ENCODE measurements at regions not wholly inside any gene's neighbourhood (a gene's known extent, or its start where the extent isn't known, plus 50 kb on each side); places are given as distances from the start of the nearest gene placed in this dataset.

- Mint-ChIP-seq H3K27me3 (ENCODE audit: low read depth) (no peaks in the 10 kb centered on the region), H3K4me3 (no peak overlapping the region), H3K9me3 (no peaks in the 10 kb centered on the region), H3K36me3 (ENCODE audit: insufficient read depth) (no peaks in the 10 kb centered on the region), H3K4me1 (ENCODE audit: low read depth) (no peaks in the 10 kb centered on the region)
- ATAC-seq (no peak), DNase-seq (no peak)
Observed at GRCh38 chr3:72247645-72248388, 462.9 kb upstream of the PROK2 start.

GRCh38 chr3:72247126-72247525 is 462.2 kb upstream of the PROK2 start:
- H3K36me3 Mint-ChIP-seq (ENCODE audit: insufficient read depth) = no peaks in the 10 kb centered on the region
- no peak for ATAC-seq
- no peaks in the 10 kb centered on the region for H3K4me1 Mint-ChIP-seq (ENCODE audit: low read depth)
- no peak overlapping the region for H3K4me3 Mint-ChIP-seq
- H3K9me3 Mint-ChIP-seq = no peaks in the 10 kb centered on the region
- no peak for DNase-seq
- no peaks in the 10 kb centered on the region for H3K27me3 Mint-ChIP-seq (ENCODE audit: low read depth)

DNA sequence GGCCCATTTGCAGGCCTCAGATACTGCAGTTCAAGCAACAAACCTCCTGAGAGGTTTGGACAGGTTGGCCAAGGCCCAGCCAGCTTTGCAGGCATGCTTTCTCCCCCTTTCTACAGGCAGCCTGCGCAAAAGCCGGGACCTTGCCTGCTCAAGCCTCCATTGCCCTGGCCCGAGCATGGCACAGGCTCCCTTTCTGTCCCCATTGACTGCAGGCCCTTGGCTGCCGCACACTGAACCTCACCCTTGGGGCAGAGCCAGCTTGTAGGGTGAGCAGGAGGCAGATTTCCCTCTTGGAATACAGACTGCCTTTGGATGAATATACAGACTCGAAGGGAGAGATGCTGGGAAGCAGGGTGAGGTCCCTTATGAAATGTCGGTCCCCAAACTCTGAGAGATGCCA is 461.7 kb upstream of the PROK2 start:
- H3K4me1 Mint-ChIP-seq (ENCODE audit: low read depth) = no peaks in the 10 kb centered on the region
- no peaks in the 10 kb centered on the region for H3K27me3 Mint-ChIP-seq (ENCODE audit: low read depth)
- H3K4me3 Mint-ChIP-seq = no peak overlapping the region
- no peaks in the 10 kb centered on the region for H3K36me3 Mint-ChIP-seq (ENCODE audit: insufficient read depth)
- DNase-seq = no peak
- H3K9me3 Mint-ChIP-seq = no peaks in the 10 kb centered on the region
- no peak for ATAC-seq

- Mint-ChIP-seq H3K4me1 (ENCODE audit: low read depth) (peaks cover 1% of the 10 kb centered on the region), H3K9me3 (no peaks in the 10 kb centered on the region), H3K36me3 (ENCODE audit: insufficient read depth) (no peaks in the 10 kb centered on the region), H3K27me3 (ENCODE audit: low read depth) (no peaks in the 10 kb centered on the region), H3K4me3 (no peak overlapping the region)
- no peak for DNase-seq
- ATAC-seq = no peak
Observed at GRCh38 chr3:72245183-72245811, 460.3 kb upstream of the PROK2 start.

GRCh38 chr3:72244396-72244795 is 459.4 kb upstream of the PROK2 start:
- no peak for ATAC-seq
- Mint-ChIP-seq H3K4me3 (no peak overlapping the region), H3K9me3 (no peaks in the 10 kb centered on the region)

DNA sequence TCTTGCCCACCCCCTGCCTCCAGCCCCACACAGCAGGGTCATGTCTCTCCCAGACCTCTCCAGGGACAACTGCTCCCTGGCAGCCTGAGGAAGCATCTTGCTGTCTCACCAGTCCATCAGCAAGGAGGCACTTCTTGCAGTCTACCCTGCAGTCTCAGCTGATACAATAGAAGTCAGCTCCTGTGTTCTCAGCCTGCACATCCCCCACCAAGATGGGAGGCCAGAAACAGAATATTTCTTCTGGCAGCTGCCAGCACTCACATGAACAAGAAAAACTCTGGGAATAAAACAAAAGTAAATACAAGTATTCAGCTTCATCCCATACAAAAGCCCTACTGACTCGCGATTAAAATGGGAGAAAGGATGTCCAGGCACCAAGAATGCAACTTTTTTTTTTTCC is 457.4 kb upstream of the PROK2 start:
- peaks cover 1% of the 10 kb centered on the region for H3K4me1 Mint-ChIP-seq (ENCODE audit: low read depth)

More at GRCh38 chr3:72244396-72244795, 459.4 kb upstream of the PROK2 start:
- H3K4me1 Mint-ChIP-seq (ENCODE audit: low read depth) = peaks cover 1% of the 10 kb centered on the region
- no peaks in the 10 kb centered on the region for H3K27me3 Mint-ChIP-seq (ENCODE audit: low read depth)
- no peak for DNase-seq
- no peaks in the 10 kb centered on the region for H3K36me3 Mint-ChIP-seq (ENCODE audit: insufficient read depth)

DNA sequence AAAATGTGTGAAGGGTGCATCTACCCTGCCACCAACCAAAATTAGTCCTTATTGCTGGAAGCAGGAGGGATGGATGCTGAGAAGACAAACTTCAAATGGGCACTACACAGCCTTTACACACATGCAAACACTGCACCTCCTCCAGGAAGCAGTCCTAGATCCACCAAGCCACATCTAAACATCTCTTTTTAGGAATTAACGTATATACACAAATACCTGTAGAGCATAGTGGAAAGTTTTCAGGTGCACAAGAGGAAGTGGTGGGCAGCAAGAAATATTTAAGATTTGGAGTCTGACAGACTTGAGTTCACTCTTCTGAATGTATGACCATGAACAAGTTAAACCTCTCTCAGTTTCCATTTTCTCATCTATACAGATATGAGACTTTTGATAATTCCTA is 456.6 kb upstream of the PROK2 start:
- Mint-ChIP-seq H3K27me3 (ENCODE audit: low read depth) (no peaks in the 10 kb centered on the region), H3K9me3 (no peaks in the 10 kb centered on the region), H3K4me1 (ENCODE audit: low read depth) (peaks cover 1% of the 10 kb centered on the region), H3K36me3 (ENCODE audit: insufficient read depth) (no peaks in the 10 kb centered on the region), H3K4me3 (no peak overlapping the region)
- DNase-seq (no peak), ATAC-seq (no peak)

More for the DNA sequence above, 457.4 kb upstream of the PROK2 start:
- H3K4me3 Mint-ChIP-seq = no peak overlapping the region
- no peaks in the 10 kb centered on the region for H3K36me3 Mint-ChIP-seq (ENCODE audit: insufficient read depth)
- no peaks in the 10 kb centered on the region for H3K27me3 Mint-ChIP-seq (ENCODE audit: low read depth)
- no peak for ATAC-seq
- no peaks in the 10 kb centered on the region for H3K9me3 Mint-ChIP-seq
- no peak for DNase-seq

GRCh38 chr3:72240531-72240930 is 455.6 kb upstream of the PROK2 start:
- Mint-ChIP-seq H3K4me3 (no peak overlapping the region), H3K27me3 (ENCODE audit: low read depth) (no peaks in the 10 kb centered on the region), H3K9me3 (no peaks in the 10 kb centered on the region), H3K36me3 (ENCODE audit: insufficient read depth) (no peaks in the 10 kb centered on the region), H3K4me1 (ENCODE audit: low read depth) (peaks cover 1% of the 10 kb centered on the region)
- DNase-seq (no peak), ATAC-seq (no peak)

- DNase-seq (no peak), ATAC-seq (no peak)
- Mint-ChIP-seq H3K4me1 (ENCODE audit: low read depth) (peaks cover 1% of the 10 kb centered on the region), H3K36me3 (ENCODE audit: insufficient read depth) (no peaks in the 10 kb centered on the region), H3K9me3 (no peaks in the 10 kb centered on the region), H3K27me3 (ENCODE audit: low read depth) (no peaks in the 10 kb centered on the region), H3K4me3 (no peak overlapping the region)
Observed at GRCh38 chr3:72238801-72239200, 453.9 kb upstream of the PROK2 start.

DNA sequence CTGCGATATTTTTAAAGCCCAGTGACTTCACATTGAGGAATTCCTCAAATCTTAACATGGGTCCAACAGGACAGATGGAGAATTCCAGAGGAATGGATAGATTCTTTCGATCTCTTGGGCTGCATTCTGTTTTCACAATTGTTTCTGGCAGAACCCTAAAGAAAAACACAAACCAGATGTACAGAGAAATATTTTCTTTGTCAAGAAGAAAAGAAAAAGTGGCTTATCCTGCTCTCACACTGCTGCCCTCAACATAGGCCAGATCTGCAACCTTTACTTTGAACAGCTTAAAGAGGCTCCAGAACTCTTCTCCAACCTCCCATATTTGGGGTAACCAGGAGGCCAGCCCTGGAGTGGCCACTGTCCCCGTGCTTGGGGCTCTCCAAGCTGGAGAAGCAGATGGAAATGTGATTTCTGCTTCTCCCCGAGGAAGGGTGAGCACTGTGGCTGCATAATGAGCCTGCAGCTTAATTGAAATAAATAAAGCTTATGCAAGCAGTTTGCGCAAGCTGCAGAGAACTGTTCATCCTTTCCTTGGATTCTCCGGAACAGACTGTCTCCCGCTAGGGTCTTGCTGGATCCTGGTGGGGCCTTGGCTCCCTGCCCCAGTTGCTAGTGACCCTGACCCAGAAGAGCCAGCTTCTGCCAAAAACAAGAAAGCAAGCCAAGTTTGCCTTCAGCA is 453.2 kb upstream of the PROK2 start:
- Mint-ChIP-seq H3K9me3 (no peaks in the 10 kb centered on the region), H3K4me1 (ENCODE audit: low read depth) (peaks cover 1% of the 10 kb centered on the region), H3K36me3 (ENCODE audit: insufficient read depth) (no peaks in the 10 kb centered on the region), H3K4me3 (no peak overlapping the region), H3K27me3 (ENCODE audit: low read depth) (no peaks in the 10 kb centered on the region)
- no peak for ATAC-seq
- DNase-seq = no peak

- Mint-ChIP-seq H3K9me3 (no peaks in the 10 kb centered on the region), H3K36me3 (ENCODE audit: insufficient read depth) (no peaks in the 10 kb centered on the region), H3K27me3 (ENCODE audit: low read depth) (no peaks in the 10 kb centered on the region), H3K4me1 (ENCODE audit: low read depth) (peaks cover 1% of the 10 kb centered on the region), H3K4me3 (no peak overlapping the region)
- DNase-seq (no peak), ATAC-seq (no peak)
Observed at GRCh38 chr3:72237679-72238009, 452.7 kb upstream of the PROK2 start.

DNA sequence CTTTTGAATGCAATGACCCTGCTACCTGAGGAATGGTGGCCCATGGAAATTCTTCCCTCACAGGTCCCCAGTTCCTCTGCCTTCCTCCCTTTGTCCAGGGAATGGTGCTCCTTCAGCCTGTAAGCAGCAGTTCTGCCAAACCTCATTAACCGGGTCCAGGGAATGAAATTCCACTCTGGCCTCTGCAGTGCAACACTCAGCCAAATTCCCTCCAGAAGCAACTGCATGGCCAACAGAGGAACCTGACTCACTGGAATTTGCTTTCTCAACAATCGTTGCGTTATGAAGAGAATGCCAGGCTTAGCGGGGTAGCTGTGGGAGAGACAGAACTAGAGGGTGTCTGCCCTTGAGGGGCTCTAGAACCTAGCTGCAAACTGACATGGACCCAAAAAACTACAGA is 449.4 kb upstream of the PROK2 start:
- DNase-seq = no peak
- H3K27me3 Mint-ChIP-seq (ENCODE audit: low read depth) = peaks cover 5% of the 10 kb centered on the region
- H3K4me3 Mint-ChIP-seq = no peak overlapping the region
- H3K9me3 Mint-ChIP-seq = no peaks in the 10 kb centered on the region
- H3K36me3 Mint-ChIP-seq (ENCODE audit: insufficient read depth) = no peaks in the 10 kb centered on the region
- no peaks in the 10 kb centered on the region for H3K4me1 Mint-ChIP-seq (ENCODE audit: low read depth)
- no peak for ATAC-seq

DNA sequence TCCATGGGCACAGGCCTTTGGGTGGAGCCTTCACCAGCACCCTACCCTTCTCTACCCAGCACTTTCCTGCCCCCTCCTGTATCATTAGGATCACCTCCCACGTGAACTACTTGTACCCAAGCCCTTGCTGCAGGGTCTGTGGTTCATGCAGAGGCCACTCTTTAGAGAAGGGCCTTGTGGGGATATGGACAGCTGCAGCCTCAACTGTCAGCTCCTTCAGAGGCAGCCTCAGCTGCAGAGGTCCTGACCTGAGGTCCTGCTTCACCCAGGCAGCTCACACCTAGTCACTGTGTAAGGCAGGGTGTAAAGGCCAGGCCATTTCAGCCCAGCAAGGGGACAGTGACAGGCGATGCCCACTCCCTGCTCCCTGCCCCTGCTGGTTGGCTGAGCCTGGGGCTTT is 448.6 kb upstream of the PROK2 start:
- Mint-ChIP-seq H3K4me1 (ENCODE audit: low read depth) (no peaks in the 10 kb centered on the region), H3K4me3 (no peak overlapping the region), H3K9me3 (no peaks in the 10 kb centered on the region), H3K36me3 (ENCODE audit: insufficient read depth) (no peaks in the 10 kb centered on the region), H3K27me3 (ENCODE audit: low read depth) (peaks cover 5% of the 10 kb centered on the region)
- ATAC-seq (no peak), DNase-seq (no peak)

- no peak for ATAC-seq
- Mint-ChIP-seq H3K27me3 (ENCODE audit: low read depth) (peaks cover 5% of the 10 kb centered on the region), H3K4me1 (ENCODE audit: low read depth) (peaks cover 2% of the 10 kb centered on the region), H3K9me3 (no peaks in the 10 kb centered on the region), H3K4me3 (no peak overlapping the region), H3K36me3 (ENCODE audit: insufficient read depth) (no peaks in the 10 kb centered on the region)
- DNase-seq = no peak
Observed at GRCh38 chr3:72232777-72233176, 447.8 kb upstream of the PROK2 start.

- Mint-ChIP-seq H3K4me1 (ENCODE audit: low read depth) (peaks cover 3% of the 10 kb centered on the region), H3K4me3 (no peak overlapping the region), H3K36me3 (ENCODE audit: insufficient read depth) (no peaks in the 10 kb centered on the region), H3K27me3 (ENCODE audit: low read depth) (peaks cover 5% of the 10 kb centered on the region), H3K9me3 (no peaks in the 10 kb centered on the region)
- ATAC-seq (no peak), DNase-seq (no peak)
Observed at GRCh38 chr3:72232331-72232730, 447.4 kb upstream of the PROK2 start.

Measured in activated T-cell treated with anti-CD3 and anti-CD28 coated beads, Interleukin-2, amount 50 U/mL, for 4 hours (primary cell).